ENCODE measurements at regions not wholly inside any gene's neighbourhood (a gene's known extent, or its start where the extent isn't known, plus 50 kb on each side); places are given as distances from the start of the nearest gene placed in this dataset.

DNA sequence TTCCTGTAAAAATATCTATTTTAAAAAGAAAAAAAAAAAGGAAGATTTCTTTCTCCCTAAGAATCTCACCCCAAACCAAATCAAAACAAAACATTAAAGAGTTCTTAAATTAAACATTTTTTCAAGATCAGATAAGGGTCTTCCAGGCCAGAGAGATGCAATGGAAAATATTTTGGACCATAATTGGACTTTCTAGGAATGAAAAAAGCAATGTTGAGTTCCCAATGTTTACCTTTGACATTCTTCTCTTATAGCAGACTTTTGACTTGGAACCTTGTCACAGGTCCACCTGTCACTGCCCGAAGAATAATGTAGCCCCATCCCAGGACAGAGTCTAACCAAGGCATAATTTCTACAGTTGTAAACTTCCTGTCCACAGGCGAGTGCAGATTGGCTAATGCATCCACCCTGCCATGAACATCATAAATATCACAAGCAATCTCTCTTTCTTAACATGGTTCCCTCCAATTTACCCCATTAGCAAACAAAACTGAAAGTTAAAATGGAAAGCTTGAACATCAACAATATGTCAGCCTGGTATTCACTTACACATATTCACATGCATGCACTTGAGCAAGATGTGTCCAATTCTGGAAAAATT, 121.7 kb upstream of the ZNF366 start:
- H3K27me3 Mint-ChIP-seq = peaks cover 13% of the 10 kb centered on the region
- POLR2A ChIA-PET = no interaction called here
- no peak for ATAC-seq
- DNase-seq = no peak
- no peak overlapping the region for H3K4me3 Mint-ChIP-seq
- intact Hi-C loops (cut with DNase I, micrococcal nuclease) = no loop called here
- no peaks in the 10 kb centered on the region for H3K4me1 Mint-ChIP-seq
- CTCF ChIA-PET = no interaction called here
- no peak overlapping the region for H3K27ac Mint-ChIP-seq
- no peaks in the 10 kb centered on the region for H3K9me3 Mint-ChIP-seq (ENCODE audit: low read depth)
- no peaks in the 10 kb centered on the region for H3K36me3 Mint-ChIP-seq (ENCODE audit: low read depth)

DNA sequence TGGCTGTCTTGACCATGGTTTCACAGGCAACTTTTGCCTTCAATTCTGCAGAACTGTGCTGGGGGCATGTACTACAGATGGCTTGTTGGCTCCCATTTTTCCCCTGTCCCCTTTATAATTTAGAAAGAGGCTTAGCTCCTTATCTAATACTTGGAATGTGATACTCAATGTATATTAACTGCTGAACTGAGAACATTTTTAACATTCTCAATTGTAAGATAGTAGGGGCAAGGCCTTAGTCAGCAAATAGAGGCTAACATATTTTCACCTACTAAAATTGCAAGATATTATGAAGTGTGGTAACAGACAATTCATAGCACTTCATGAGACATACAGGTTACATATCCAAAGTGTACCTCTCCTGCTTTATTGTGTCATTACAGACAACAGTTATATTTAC, 118.1 kb upstream of the ZNF366 start:
- Mint-ChIP-seq H3K36me3 (ENCODE audit: low read depth) (no peaks in the 10 kb centered on the region), H3K4me3 (no peak overlapping the region), H3K27me3 (peaks cover 11% of the 10 kb centered on the region), H3K4me1 (no peaks in the 10 kb centered on the region), H3K27ac (no peak overlapping the region), H3K9me3 (ENCODE audit: low read depth) (no peaks in the 10 kb centered on the region)
- intact Hi-C loops (cut with DNase I, micrococcal nuclease) = no loop called here
- CTCF ChIA-PET = no interaction called here
- no peak for DNase-seq
- POLR2A ChIA-PET = no interaction called here
- ATAC-seq = no peak

DNA sequence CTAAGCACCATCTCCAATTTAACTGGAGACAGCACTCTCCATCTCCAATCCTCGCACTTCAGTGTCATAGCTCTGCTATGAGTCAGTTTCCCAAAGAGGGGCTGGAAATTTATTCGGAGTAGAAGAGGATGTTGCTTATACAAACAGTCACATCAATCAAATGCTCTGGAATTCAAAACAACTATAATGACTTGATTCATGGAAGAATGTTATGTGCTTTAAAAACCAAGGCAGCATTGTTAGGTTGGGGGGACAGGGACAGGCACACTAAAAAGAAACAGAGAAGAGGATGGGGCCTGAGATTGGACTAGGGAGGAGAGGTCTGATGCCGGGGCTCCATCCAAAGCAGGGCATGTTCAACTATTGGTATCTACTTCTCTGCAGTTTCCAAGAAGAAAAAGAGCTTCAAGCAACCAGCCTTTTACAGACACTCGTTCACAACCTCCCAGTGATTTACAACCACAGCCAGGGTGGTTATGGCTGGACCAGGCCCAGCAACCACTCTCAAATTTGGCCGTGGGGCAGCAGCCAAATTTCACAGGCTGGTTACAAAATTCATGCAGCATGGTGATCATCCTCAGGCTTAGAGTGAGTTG, 117.5 kb upstream of the ZNF366 start:
- DNase-seq (no peak), ATAC-seq (no peak)
- intact Hi-C loops (cut with DNase I, micrococcal nuclease) = no loop called here
- Mint-ChIP-seq H3K4me3 (no peak overlapping the region), H3K27me3 (peaks cover 11% of the 10 kb centered on the region), H3K27ac (no peak overlapping the region), H3K9me3 (ENCODE audit: low read depth) (no peaks in the 10 kb centered on the region), H3K36me3 (ENCODE audit: low read depth) (no peaks in the 10 kb centered on the region), H3K4me1 (no peaks in the 10 kb centered on the region)
- ChIA-PET CTCF (no interaction called here), POLR2A (no interaction called here)

DNA sequence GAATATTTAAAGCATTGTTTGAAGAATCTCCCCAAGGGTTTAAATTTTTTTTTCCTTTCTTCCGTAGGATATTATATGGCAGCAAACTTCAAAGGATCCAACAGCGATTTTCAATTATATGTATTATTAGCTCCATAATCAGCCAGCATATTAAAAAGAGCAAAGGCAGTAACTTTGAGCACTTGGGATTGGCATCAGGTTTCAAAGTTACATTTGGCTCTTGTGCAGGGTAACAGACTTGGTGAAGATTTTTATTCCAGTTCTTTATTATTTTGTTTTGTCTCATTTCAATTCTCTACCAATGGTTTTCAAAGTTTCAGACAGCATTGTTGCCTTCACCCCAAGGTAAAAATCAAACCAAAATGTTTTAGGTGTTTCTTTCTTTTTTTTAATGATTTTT, 116.7 kb upstream of the ZNF366 start:
- no peak overlapping the region for H3K4me3 Mint-ChIP-seq
- intact Hi-C loops (cut with DNase I, micrococcal nuclease) = no loop called here
- no peaks in the 10 kb centered on the region for H3K4me1 Mint-ChIP-seq
- no peaks in the 10 kb centered on the region for H3K36me3 Mint-ChIP-seq (ENCODE audit: low read depth)
- CTCF ChIA-PET = interaction anchor here (1.0 kb wide), 1 partner anchor 13 kb away, joined by 4 read pairs; no protein-coding TSS in a partner anchor
- no peak overlapping the region for H3K27ac Mint-ChIP-seq
- POLR2A ChIA-PET = no interaction called here
- ATAC-seq = no peak
- H3K27me3 Mint-ChIP-seq = peaks cover 14% of the 10 kb centered on the region
- H3K9me3 Mint-ChIP-seq (ENCODE audit: low read depth) = no peaks in the 10 kb centered on the region
- no peak for DNase-seq

DNA sequence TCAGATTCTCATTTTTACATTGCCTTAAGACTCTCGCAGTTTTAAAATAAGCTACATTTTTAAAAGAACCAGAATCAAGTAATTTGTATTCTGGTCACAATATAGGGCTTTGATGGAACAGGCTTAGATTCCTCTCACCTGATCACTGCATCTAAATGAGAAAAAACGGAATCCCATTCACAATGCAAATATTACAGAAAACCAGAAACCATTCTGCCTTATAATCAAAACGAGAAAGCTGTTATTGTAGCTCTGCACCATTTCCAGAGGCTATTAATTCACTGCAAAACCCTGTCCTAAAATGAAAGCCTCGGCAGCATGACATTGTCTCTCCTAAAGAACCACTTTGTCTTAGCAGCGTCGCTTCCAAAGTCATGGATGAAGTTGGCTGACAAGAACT, 116.1 kb upstream of the ZNF366 start:
- POLR2A ChIA-PET = no interaction called here
- no peak for DNase-seq
- H3K4me1 Mint-ChIP-seq = no peaks in the 10 kb centered on the region
- peaks cover 14% of the 10 kb centered on the region for H3K27me3 Mint-ChIP-seq
- H3K9me3 Mint-ChIP-seq (ENCODE audit: low read depth) = no peaks in the 10 kb centered on the region
- no peaks in the 10 kb centered on the region for H3K36me3 Mint-ChIP-seq (ENCODE audit: low read depth)
- H3K4me3 Mint-ChIP-seq = no peak overlapping the region
- H3K27ac Mint-ChIP-seq = no peak overlapping the region
- CTCF ChIA-PET = interaction anchor here (1.0 to 2.1 kb wide), 2 partner anchors 9 to 12 kb away, joined by 4 to 8 read pairs; no protein-coding TSS in a partner anchor
- ATAC-seq = no peak
- intact Hi-C loops (cut with DNase I, micrococcal nuclease) = no loop called here

DNA sequence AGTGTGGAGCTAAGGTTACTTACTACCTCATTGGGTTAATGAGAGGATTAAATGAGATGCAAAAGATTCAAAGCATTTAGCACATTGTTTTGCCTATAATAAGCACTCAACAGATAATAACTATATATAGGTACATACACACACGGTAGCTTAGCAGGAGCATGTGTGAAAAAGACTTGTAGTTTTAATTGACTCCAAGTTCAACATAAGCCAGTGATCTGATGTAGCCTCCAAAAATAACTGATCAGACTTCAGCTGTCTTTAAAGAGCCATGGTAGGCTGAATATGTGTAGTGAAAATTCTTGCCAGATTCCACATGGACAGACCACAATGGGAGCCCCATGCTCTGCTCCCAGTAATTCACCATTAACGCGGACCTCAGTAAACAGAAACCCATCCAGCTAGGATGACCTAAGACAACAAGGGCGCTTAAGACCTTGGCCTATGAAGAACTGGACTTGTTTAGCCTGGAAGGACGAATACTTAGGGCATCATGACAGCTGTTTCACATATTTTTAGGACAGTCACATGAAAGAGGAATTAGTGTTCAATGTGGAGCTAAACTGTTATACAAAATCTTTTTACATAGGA, 115.1 kb upstream of the ZNF366 start:
- H3K9me3 Mint-ChIP-seq (ENCODE audit: low read depth) = no peaks in the 10 kb centered on the region
- H3K27me3 Mint-ChIP-seq = peaks cover 14% of the 10 kb centered on the region
- no peak overlapping the region for H3K27ac Mint-ChIP-seq
- POLR2A ChIA-PET = no interaction called here
- H3K4me1 Mint-ChIP-seq = no peaks in the 10 kb centered on the region
- DNase-seq (no peak), ATAC-seq (no peak)
- no peaks in the 10 kb centered on the region for H3K36me3 Mint-ChIP-seq (ENCODE audit: low read depth)
- CTCF ChIA-PET = interaction anchor here (0.8 to 2.1 kb wide), 3 partner anchors 10 to 11 kb away, joined by 3 to 8 read pairs (median 6); no protein-coding TSS in a partner anchor
- intact Hi-C loops (cut with DNase I, micrococcal nuclease) = no loop called here
- no peak overlapping the region for H3K4me3 Mint-ChIP-seq

DNA sequence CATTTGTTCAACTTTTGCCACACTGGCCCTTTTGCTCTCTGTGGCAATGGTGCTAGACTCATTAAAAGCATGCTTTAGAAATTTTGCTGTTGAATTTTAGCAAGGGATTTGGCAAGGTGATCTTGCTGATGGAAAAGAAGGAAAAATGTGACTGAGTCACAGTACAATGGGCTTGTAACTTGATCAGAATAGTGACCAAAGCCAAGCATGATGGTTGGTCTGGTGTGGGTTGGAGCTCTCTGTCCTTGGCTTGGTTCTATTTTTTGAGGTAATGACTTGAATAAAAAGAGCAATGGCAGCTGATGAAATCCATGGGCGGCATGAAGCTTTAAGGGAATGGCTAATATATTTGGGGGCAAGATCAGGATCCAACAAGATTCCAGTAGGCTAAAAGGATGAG, 114.4 kb upstream of the ZNF366 start:
- H3K27me3 Mint-ChIP-seq = peaks cover 14% of the 10 kb centered on the region
- no peak overlapping the region for H3K27ac Mint-ChIP-seq
- H3K4me1 Mint-ChIP-seq = no peaks in the 10 kb centered on the region
- intact Hi-C loops (cut with DNase I, micrococcal nuclease) = no loop called here
- H3K36me3 Mint-ChIP-seq (ENCODE audit: low read depth) = no peaks in the 10 kb centered on the region
- ATAC-seq = no peak
- H3K4me3 Mint-ChIP-seq = no peak overlapping the region
- POLR2A ChIA-PET = no interaction called here
- CTCF ChIA-PET = interaction anchor here (0.8 to 2.1 kb wide), 3 partner anchors 9 to 11 kb away, joined by 3 to 8 read pairs (median 6); no protein-coding TSS in a partner anchor
- no peaks in the 10 kb centered on the region for H3K9me3 Mint-ChIP-seq (ENCODE audit: low read depth)
- no peak for DNase-seq

DNA sequence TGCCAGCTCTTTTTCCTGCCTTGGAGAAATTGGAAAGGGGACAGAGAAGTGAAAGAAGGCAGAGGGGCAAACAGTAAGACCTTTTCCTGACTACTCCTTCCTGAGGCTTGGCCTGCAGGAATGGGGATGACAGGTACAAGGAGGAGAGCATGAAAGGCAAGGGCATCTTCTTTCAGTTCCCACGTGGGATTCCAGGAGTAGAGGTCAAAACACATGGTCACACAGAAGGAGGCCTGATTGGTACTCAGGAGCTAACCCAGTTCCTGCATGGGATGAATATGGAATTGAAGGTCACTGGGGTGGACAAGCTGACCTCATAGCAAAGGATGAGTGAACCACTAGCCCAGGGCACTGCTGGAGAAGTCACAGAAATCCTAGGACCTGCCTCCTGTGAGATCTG, 112.5 kb upstream of the ZNF366 start:
- intact Hi-C loops (cut with DNase I, micrococcal nuclease) = loop anchor here in 1 of 2 experiments (10.0 kb wide), 1 partner anchor 65 kb away; no protein-coding TSS in a partner anchor
- ChIA-PET CTCF (interaction anchor here (0.7 to 2.0 kb wide), 2 partner anchors 9 to 227 kb away, joined by 3 to 15 read pairs; no protein-coding TSS in a partner anchor), POLR2A (no interaction called here)
- H3K4me3 Mint-ChIP-seq = no peak overlapping the region
- H3K27ac Mint-ChIP-seq = no peak overlapping the region
- H3K36me3 Mint-ChIP-seq (ENCODE audit: low read depth) = no peaks in the 10 kb centered on the region
- no peaks in the 10 kb centered on the region for H3K4me1 Mint-ChIP-seq
- no peak for ATAC-seq
- H3K9me3 Mint-ChIP-seq (ENCODE audit: low read depth) = no peaks in the 10 kb centered on the region
- peaks cover 13% of the 10 kb centered on the region for H3K27me3 Mint-ChIP-seq
- no peak for DNase-seq

DNA sequence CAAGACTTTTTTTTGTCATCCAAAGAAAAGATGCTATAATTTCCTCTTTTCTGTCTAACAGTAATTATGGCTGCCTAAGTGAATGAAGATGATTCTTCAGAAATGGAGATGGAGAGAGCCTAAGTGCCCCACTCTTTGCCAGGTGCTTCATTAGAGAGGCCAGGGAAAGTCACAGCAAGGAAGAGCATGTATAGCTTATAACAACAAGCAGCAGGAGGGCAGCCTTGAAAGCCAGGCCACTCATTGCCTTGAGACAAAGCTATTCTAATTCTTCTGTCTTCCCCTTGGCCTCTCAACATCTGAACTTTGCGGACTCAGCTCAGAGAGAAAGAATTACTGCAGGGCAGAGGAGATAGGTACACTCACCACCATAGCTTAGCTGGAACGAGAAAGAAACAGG, 112.0 kb upstream of the ZNF366 start:
- intact Hi-C loops (cut with DNase I, micrococcal nuclease) = loop anchor here in 1 of 2 experiments (10.0 kb wide), 1 partner anchor 66 kb away; no protein-coding TSS in a partner anchor
- Mint-ChIP-seq H3K4me1 (no peaks in the 10 kb centered on the region), H3K36me3 (ENCODE audit: low read depth) (no peaks in the 10 kb centered on the region), H3K27ac (no peak overlapping the region), H3K4me3 (no peak overlapping the region), H3K9me3 (ENCODE audit: low read depth) (no peaks in the 10 kb centered on the region), H3K27me3 (peaks cover 15% of the 10 kb centered on the region)
- DNase-seq (no peak), ATAC-seq (no peak)
- CTCF ChIA-PET = interaction anchor here (2.0 kb wide), 1 partner anchor 8 kb away, joined by 15 read pairs; no protein-coding TSS in a partner anchor
- POLR2A ChIA-PET = no interaction called here

DNA sequence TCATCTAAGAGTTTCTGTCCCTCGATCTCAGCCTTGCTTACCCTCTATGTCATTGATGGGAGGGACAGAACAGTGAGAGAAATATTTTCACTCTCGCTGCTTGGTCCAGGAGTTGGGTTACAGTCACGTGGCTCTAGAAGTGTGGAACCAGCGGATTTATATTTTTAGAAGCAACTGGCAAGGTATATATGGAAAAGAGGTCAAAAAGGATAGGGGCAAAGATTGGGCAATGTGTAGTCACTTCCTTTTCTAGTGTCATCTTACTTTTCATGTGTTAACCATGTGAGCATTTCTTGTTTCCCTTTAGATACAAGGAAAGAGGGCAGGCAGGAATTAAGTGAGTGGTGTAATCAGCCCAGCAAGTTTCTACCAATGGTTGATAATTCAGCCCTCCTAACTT, 111.5 kb upstream of the ZNF366 start:
- POLR2A ChIA-PET = no interaction called here
- Mint-ChIP-seq H3K4me1 (no peaks in the 10 kb centered on the region), H3K9me3 (ENCODE audit: low read depth) (no peaks in the 10 kb centered on the region), H3K27ac (no peak overlapping the region), H3K4me3 (no peak overlapping the region), H3K36me3 (ENCODE audit: low read depth) (no peaks in the 10 kb centered on the region), H3K27me3 (peaks cover 15% of the 10 kb centered on the region)
- intact Hi-C loops (cut with DNase I, micrococcal nuclease) = loop anchor here in 1 of 2 experiments (10.0 kb wide), 1 partner anchor 66 kb away; no protein-coding TSS in a partner anchor
- ATAC-seq = no peak
- CTCF ChIA-PET = interaction anchor here (2.0 kb wide), 1 partner anchor 8 kb away, joined by 15 read pairs; no protein-coding TSS in a partner anchor
- DNase-seq = no peak

DNA sequence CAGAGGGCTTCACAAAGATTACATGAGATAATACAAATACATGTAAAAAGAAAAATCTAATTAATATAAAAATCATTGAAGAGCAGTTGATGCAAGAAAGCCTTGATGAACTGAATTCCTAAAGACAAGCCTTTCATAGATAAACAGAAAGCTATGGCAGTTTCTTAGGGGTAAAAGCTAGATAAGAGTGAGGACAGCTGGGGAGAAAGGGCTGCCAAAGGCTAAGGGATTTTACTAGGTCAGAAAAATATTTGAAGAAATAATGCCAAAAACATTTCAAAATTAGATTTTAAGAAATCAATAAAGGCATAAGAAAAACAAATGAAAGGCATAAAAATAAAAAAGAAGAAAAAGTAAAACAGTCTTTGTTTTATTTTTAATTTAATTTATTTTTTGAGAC, 107.9 kb upstream of the ZNF366 start:
- Mint-ChIP-seq H3K36me3 (ENCODE audit: low read depth) (no peaks in the 10 kb centered on the region), H3K27me3 (peaks cover 16% of the 10 kb centered on the region), H3K4me1 (peaks cover 8% of the 10 kb centered on the region), H3K27ac (no peak overlapping the region), H3K4me3 (no peak overlapping the region), H3K9me3 (ENCODE audit: low read depth) (no peaks in the 10 kb centered on the region)
- DNase-seq (no peak), ATAC-seq (no peak)
- CTCF ChIA-PET = no interaction called here
- POLR2A ChIA-PET = no interaction called here
- intact Hi-C loops (cut with DNase I, micrococcal nuclease) = loop anchor here in 1 of 2 experiments (10.0 kb wide), 1 partner anchor 70 kb away; no protein-coding TSS in a partner anchor

DNA sequence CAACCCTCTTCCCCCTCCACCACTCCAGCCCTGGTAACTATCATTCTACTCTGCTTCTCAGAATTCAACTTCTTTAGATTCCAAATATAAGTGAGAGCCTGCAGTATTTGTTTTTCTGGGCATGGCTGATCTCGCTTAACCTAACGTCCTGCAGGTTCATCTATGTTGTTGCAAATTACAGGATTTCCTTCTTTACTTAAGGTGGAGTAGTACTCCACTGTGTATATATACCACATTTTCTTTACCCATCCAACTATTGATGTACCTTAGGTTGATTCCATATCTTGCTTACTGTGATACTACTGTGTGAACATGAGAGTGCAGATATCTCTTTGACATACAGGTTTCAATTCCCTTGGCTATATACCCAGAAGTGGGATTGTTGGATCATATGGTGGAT, 106.3 kb upstream of the ZNF366 start:
- POLR2A ChIA-PET = no interaction called here
- ATAC-seq (no peak), DNase-seq (no peak)
- Mint-ChIP-seq H3K36me3 (ENCODE audit: low read depth) (no peaks in the 10 kb centered on the region), H3K4me3 (no peak overlapping the region), H3K27me3 (peaks cover 13% of the 10 kb centered on the region), H3K9me3 (ENCODE audit: low read depth) (no peaks in the 10 kb centered on the region), H3K4me1 (peaks cover 8% of the 10 kb centered on the region), H3K27ac (no peak overlapping the region)
- CTCF ChIA-PET = no interaction called here
- intact Hi-C loops (cut with DNase I, micrococcal nuclease) = loop anchor here in 1 of 2 experiments (10.0 kb wide), 1 partner anchor 71 kb away; no protein-coding TSS in a partner anchor
